ENCODE measurements at regions not wholly inside any gene's neighbourhood (a gene's known extent, or its start where the extent isn't known, plus 50 kb on each side); places are given as distances from the start of the nearest gene placed in this dataset.

GRCh38 chr16:62370445-62370844 is 334.2 kb upstream of the CDH8 start:
- TF ChIP-seq CTCF (optimal IDR thresholded peaks at IDR 0.05 in 1 of 3, IDR thresholded peaks at IDR 0.05 in 1 of 3, conservative IDR thresholded peaks at IDR 0.05 in 1 of 3; ENCODE audit: extremely low read depth in 1 of 3, insufficient read depth in 2 of 3, low read length in 3 of 3) (no peak), EZH2 (IDR thresholded peaks at IDR 0.05; ENCODE audit: low read length) (no peak)

Measured in keratinocyte (primary cell).